A549 (cell line): ENCODE measurements at regions not wholly inside any gene's neighbourhood (a gene's known extent, or its start where the extent isn't known, plus 50 kb on each side); places are given as distances from the start of the nearest gene placed in this dataset.

Experiments
- CTCF ChIP-seq: fragments of >200 bp; sonication (Bioruptor Twin); formaldehyde crosslinking; IDR thresholded peaks from 3 replicates; pipeline ENCODE4 v1.5.1; 2016
- MAX ChIP-seq: IDR thresholded peaks from 2 replicates; pipeline ENCODE4 v1.6.1; 2012

GRCh38 chr15:66629817-66630576 is 64.2 kb upstream of the LCTL start:
- TF ChIP-seq CTCF (no peak), MAX (no peak)
